GM08714 (cell line): ENCODE measurements at regions not wholly inside any gene's neighbourhood (a gene's known extent, or its start where the extent isn't known, plus 50 kb on each side); places are given as distances from the start of the nearest gene placed in this dataset.

Experiments used
- H3K4me3 ChIP-seq: fragments of 200-500 bp; sonication (Bioruptor generic); 2 replicates; pipeline ENCODE4 v1.5.1; 2014; ENCODE audit warnings: mild to moderate bottlenecking, low read length, inconsistent platforms
- ZNF274 ChIP-seq: IDR thresholded peaks from 2 replicates; pipeline ENCODE4 v1.6.1; 2012; ENCODE audit warnings: mild to moderate bottlenecking, low read depth, low read length

GRCh38 chr2:145822892-145823534 is 1303.1 kb upstream of the ZEB2 start:
- H3K4me3 ChIP-seq = no peak overlapping the region
- TF ChIP-seq ZNF274 = no peak

- no peak for TF ChIP-seq ZNF274
- H3K4me3 ChIP-seq = no peak overlapping the region
Measured at GRCh38 chr2:145820651-145821050, 1300.7 kb upstream of the ZEB2 start.

- H3K4me3 ChIP-seq = no peak overlapping the region
- TF ChIP-seq ZNF274 = no peak
Measured at GRCh38 chr2:145818890-145819504, 1299.1 kb upstream of the ZEB2 start.

- TF ChIP-seq ZNF274 = no peak
- no peak overlapping the region for H3K4me3 ChIP-seq
Measured at GRCh38 chr2:145815933-145816332, 1296.0 kb upstream of the ZEB2 start.

GRCh38 chr2:145813481-145813880 is 1293.6 kb upstream of the ZEB2 start:
- H3K4me3 ChIP-seq = no peak overlapping the region
- no peak for TF ChIP-seq ZNF274

- no peak for TF ChIP-seq ZNF274
- H3K4me3 ChIP-seq = no peak overlapping the region
Measured at GRCh38 chr2:145812165-145812554, 1292.2 kb upstream of the ZEB2 start.

GRCh38 chr2:145811276-145812164 is 1291.6 kb upstream of the ZEB2 start:
- TF ChIP-seq ZNF274 = no peak

GRCh38 chr2:145807968-145808367 is 1288.0 kb upstream of the ZEB2 start:
- TF ChIP-seq ZNF274 = no peak
- no peak overlapping the region for H3K4me3 ChIP-seq

More at GRCh38 chr2:145811276-145812164, 1291.6 kb upstream of the ZEB2 start:
- no peak overlapping the region for H3K4me3 ChIP-seq

GRCh38 chr2:145807554-145807953 is 1287.6 kb upstream of the ZEB2 start:
- no peak for TF ChIP-seq ZNF274
- H3K4me3 ChIP-seq = no peak overlapping the region

- no peak for TF ChIP-seq ZNF274
Measured at GRCh38 chr2:145806546-145806945, 1286.6 kb upstream of the ZEB2 start.

GRCh38 chr2:145802133-145802532 is 1282.2 kb upstream of the ZEB2 start:
- H3K4me3 ChIP-seq = no peak overlapping the region
- no peak for TF ChIP-seq ZNF274

More at GRCh38 chr2:145806546-145806945, 1286.6 kb upstream of the ZEB2 start:
- no peak overlapping the region for H3K4me3 ChIP-seq

GRCh38 chr2:145801210-145801609 is 1281.3 kb upstream of the ZEB2 start:
- no peak overlapping the region for H3K4me3 ChIP-seq
- no peak for TF ChIP-seq ZNF274

GRCh38 chr2:145800151-145801091 is 1280.5 kb upstream of the ZEB2 start:
- H3K4me3 ChIP-seq = no peak overlapping the region
- no peak for TF ChIP-seq ZNF274
